ENCODE measurements at regions not wholly inside any gene's neighbourhood (a gene's known extent, or its start where the extent isn't known, plus 50 kb on each side); places are given as distances from the start of the nearest gene placed in this dataset.

GRCh38 chr2:9737053-9737875, 106.0 kb upstream of the TAF1B start:
- Histone ChIP-seq H3K4me1 (peaks cover 4 to 31% (median 10%) of the 10 kb centered on the region in 6 donors), H3K36me3 (no peaks in the 10 kb centered on the region), H3K27me3 (replicated peaks in 1 of 7) (no peaks in the 10 kb centered on the region), H3K4me3 (no peak overlapping the region), H3K27ac (peak overlapping the region in 2 of 8 donors; percentile 3 to 4), H3K9me3 (peaks cover 2 to 26% (median 14%) of the 10 kb centered on the region in 8 donors)
- DNase-seq, result no peak
- 72 to 90% (median 80%) methylated on average over 8 to 9 of the region's 9 CpGs for WGBS, 5 donors
- no peak for TF ChIP-seq POLR2AphosphoS5 (IDR thresholded peaks at IDR 0.05)
- TF ChIP-seq POLR2A (IDR thresholded peaks at IDR 0.05), result no peak
- TF ChIP-seq CTCF (IDR thresholded peaks at IDR 0.05 in 8 of 11, conservative IDR thresholded peaks at IDR 0.05 in 3 of 11), result no peak
- intact Hi-C loops (cut with DNase I; ENCODE audit: low total_unique reads), result no loop called here

- 59 to 86% (median 78%) methylated on average over 5 of the region's 5 CpGs for WGBS, 5 donors
- no peak for DNase-seq
- peaks cover 2 to 26% (median 14%) of the 10 kb centered on the region in 8 donors for H3K9me3 ChIP-seq
- H3K36me3 ChIP-seq, result no peaks in the 10 kb centered on the region
- intact Hi-C loops (cut with DNase I; ENCODE audit: low total_unique reads), result no loop called here
- no peaks in the 10 kb centered on the region for H3K27me3 ChIP-seq (replicated peaks in 1 of 7)
- H3K4me3 ChIP-seq, result no peak overlapping the region
- no peak overlapping the region for H3K27ac ChIP-seq
- TF ChIP-seq CTCF (IDR thresholded peaks at IDR 0.05 in 8 of 11, conservative IDR thresholded peaks at IDR 0.05 in 3 of 11), result no peak
- H3K4me1 ChIP-seq, result peaks cover 4 to 31% (median 10%) of the 10 kb centered on the region in 6 donors
Observed at GRCh38 chr2:9738062-9738461, 105.2 kb upstream of the TAF1B start.

GRCh38 chr2:9738535-9739496, 104.5 kb upstream of the TAF1B start:
- H3K27ac ChIP-seq, result peak overlapping the region in 5 of 8 donors; percentile 44 to 68 (median 61)
- intact Hi-C loops (cut with DNase I; ENCODE audit: low total_unique reads), result no loop called here
- peak overlapping the region in 7 of 8 donors; percentile 15 to 55 (median 29) for H3K4me3 ChIP-seq
- H3K4me1 ChIP-seq, result peaks cover 4 to 31% (median 10%) of the 10 kb centered on the region in 6 donors
- peaks cover 0 to under 1% (median 0%) of the 10 kb centered on the region in 7 donors for H3K27me3 ChIP-seq (replicated peaks in 1 of 7)
- H3K36me3 ChIP-seq, result no peaks in the 10 kb centered on the region
- H3K9me3 ChIP-seq, result peaks cover 2 to 21% (median 13%) of the 10 kb centered on the region in 8 donors
- 23 to 47% (median 28%) methylated on average over 21 to 23 of the region's 23 CpGs for WGBS, 5 donors
- TF ChIP-seq CTCF (IDR thresholded peaks at IDR 0.05 in 8 of 11, conservative IDR thresholded peaks at IDR 0.05 in 3 of 11) (no peak), POLR2AphosphoS5 (IDR thresholded peaks at IDR 0.05) (no peak), POLR2A (IDR thresholded peaks at IDR 0.05) (no peak)
- DNase-seq, result no peak
